ENCODE measurements at regions not wholly inside any gene's neighbourhood (a gene's known extent, or its start where the extent isn't known, plus 50 kb on each side); places are given as distances from the start of the nearest gene placed in this dataset.

DNA sequence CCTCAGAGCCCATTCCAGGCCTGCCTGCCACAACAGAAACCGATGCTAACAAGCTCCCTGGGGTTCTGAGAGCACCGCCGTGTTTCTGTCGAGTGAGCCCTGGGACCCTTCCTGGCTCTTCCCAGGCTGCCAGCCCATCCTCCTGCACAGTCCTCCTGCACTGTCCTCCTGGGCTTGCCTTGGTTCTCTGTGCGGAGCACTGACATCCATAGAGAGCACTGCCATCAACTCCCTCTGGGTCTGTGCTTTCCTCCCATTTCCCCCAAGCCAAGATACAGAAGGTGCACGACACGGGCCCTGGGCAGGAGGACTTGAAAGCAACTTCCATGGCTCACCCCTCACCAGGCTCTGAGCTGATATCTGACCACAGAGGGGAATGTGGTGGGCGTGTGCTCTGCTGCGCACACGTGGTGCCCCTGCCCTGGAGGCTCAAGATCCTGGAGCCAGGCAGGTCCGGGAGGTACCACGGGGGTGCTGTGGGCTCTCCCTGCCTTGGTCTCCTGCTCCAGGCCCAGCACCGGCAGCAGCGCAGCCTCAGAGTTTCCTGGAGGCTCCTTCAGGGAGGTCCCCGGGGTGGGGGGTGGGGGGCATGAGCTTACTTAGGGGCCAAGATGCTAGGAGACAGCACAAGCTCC is 304.2 kb downstream of the BRD1 start:
- RAD21 ChIA-PET (ENCODE audit: low non-redundant PET in 1 of 2, low total read pairs in 2 of 2, uncharacterized antibody in 2 of 2, unreplicated experiment in 2 of 2), result no interaction called here
- CTCF ChIA-PET, result no interaction called here
- intact Hi-C loops (cut with micrococcal nuclease), result no loop called here

More for the DNA sequence above, 304.2 kb downstream of the BRD1 start:
- H3K27ac ChIP-seq (ENCODE audit: low read depth, low read length), result no peak overlapping the region
- no peaks in the 10 kb centered on the region for H3K9me3 ChIP-seq (ENCODE audit: control insufficient read depth in 1 of 2, insufficient read depth in 1 of 2, low read depth in 1 of 2, low read length in 2 of 2)
- H3K4me3 ChIP-seq (replicated peaks in 1 of 2; ENCODE audit: low read depth in 1 of 2, low read length in 2 of 2), result no peak overlapping the region
- no peaks in the 10 kb centered on the region for H3K27me3 ChIP-seq (ENCODE audit: insufficient read depth, low read length)
- no peak overlapping the region for H3K4me2 ChIP-seq (ENCODE audit: low read length)
- ATAC-seq (no peak), DNase-seq (ENCODE audit: low read depth, low spot score) (no peak)
- BruUV-seq (replicated peaks), result no TSS peak
- no peaks in the 10 kb centered on the region for H4K20me1 ChIP-seq (ENCODE audit: insufficient read depth)
- no peak overlapping the region for H2AFZ ChIP-seq (ENCODE audit: low read depth, low read length, poor library complexity, severe bottlenecking)
- TF ChIP-seq EGR1 (IDR thresholded peaks at IDR 0.05; ENCODE audit: low read depth) (no peak), ZNF274 (IDR thresholded peaks at IDR 0.05; ENCODE audit: low read depth, low read length) (no peak), POLR2AphosphoS5 (IDR thresholded peaks at IDR 0.05; ENCODE audit: low read depth, low read length) (no peak), EZH2phosphoT487 (IDR thresholded peaks at IDR 0.05; ENCODE audit: borderline replicate concordance) (no peak), CEBPB (IDR thresholded peaks at IDR 0.05; ENCODE audit: low read depth) (no peak), SP1 (IDR thresholded peaks at IDR 0.05; ENCODE audit: low read depth) (no peak), RAD21 (IDR thresholded peaks at IDR 0.05; ENCODE audit: low read depth) (no peak), JUND (IDR thresholded peaks at IDR 0.05) (no peak), POLR2A (IDR thresholded peaks at IDR 0.05; ENCODE audit: borderline replicate concordance, extremely low read depth, insufficient read depth, insufficient read length) (no peak), YY1 (IDR thresholded peaks at IDR 0.05; ENCODE audit: extremely low read depth, insufficient replicate concordance, low read depth, low read length) (no peak), SRF (IDR thresholded peaks at IDR 0.05; ENCODE audit: low read depth) (no peak), FOSL1 (IDR thresholded peaks at IDR 0.05; ENCODE audit: low read depth) (no peak), ZFX (IDR thresholded peaks at IDR 0.05) (no peak)
- TF ChIP-seq, protein P1, sequence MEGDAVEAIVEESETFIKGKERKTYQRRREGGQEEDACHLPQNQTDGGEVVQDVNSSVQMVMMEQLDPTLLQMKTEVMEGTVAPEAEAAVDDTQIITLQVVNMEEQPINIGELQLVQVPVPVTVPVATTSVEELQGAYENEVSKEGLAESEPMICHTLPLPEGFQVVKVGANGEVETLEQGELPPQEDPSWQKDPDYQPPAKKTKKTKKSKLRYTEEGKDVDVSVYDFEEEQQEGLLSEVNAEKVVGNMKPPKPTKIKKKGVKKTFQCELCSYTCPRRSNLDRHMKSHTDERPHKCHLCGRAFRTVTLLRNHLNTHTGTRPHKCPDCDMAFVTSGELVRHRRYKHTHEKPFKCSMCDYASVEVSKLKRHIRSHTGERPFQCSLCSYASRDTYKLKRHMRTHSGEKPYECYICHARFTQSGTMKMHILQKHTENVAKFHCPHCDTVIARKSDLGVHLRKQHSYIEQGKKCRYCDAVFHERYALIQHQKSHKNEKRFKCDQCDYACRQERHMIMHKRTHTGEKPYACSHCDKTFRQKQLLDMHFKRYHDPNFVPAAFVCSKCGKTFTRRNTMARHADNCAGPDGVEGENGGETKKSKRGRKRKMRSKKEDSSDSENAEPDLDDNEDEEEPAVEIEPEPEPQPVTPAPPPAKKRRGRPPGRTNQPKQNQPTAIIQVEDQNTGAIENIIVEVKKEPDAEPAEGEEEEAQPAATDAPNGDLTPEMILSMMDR (IDR thresholded peaks at IDR 0.05 in 2 of 3, conservative IDR thresholded peaks at IDR 0.05 in 1 of 3; ENCODE audit: borderline replicate concordance in 1 of 3, insufficient read depth in 1 of 3, low read depth in 2 of 3, low read length in 2 of 3), result no peak
- TF ChIP-seq, protein P2, sequence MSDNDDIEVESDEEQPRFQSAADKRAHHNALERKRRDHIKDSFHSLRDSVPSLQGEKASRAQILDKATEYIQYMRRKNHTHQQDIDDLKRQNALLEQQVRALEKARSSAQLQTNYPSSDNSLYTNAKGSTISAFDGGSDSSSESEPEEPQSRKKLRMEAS (IDR thresholded peaks at IDR 0.05), result no peak
- TF ChIP-seq, protein P3, sequence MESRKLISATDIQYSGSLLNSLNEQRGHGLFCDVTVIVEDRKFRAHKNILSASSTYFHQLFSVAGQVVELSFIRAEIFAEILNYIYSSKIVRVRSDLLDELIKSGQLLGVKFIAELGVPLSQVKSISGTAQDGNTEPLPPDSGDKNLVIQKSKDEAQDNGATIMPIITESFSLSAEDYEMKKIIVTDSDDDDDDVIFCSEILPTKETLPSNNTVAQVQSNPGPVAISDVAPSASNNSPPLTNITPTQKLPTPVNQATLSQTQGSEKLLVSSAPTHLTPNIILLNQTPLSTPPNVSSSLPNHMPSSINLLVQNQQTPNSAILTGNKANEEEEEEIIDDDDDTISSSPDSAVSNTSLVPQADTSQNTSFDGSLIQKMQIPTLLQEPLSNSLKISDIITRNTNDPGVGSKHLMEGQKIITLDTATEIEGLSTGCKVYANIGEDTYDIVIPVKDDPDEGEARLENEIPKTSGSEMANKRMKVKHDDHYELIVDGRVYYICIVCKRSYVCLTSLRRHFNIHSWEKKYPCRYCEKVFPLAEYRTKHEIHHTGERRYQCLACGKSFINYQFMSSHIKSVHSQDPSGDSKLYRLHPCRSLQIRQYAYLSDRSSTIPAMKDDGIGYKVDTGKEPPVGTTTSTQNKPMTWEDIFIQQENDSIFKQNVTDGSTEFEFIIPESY (IDR thresholded peaks at IDR 0.05; ENCODE audit: extremely low read depth, insufficient replicate concordance, low read length), result no peak
- TF ChIP-seq, protein P4, sequence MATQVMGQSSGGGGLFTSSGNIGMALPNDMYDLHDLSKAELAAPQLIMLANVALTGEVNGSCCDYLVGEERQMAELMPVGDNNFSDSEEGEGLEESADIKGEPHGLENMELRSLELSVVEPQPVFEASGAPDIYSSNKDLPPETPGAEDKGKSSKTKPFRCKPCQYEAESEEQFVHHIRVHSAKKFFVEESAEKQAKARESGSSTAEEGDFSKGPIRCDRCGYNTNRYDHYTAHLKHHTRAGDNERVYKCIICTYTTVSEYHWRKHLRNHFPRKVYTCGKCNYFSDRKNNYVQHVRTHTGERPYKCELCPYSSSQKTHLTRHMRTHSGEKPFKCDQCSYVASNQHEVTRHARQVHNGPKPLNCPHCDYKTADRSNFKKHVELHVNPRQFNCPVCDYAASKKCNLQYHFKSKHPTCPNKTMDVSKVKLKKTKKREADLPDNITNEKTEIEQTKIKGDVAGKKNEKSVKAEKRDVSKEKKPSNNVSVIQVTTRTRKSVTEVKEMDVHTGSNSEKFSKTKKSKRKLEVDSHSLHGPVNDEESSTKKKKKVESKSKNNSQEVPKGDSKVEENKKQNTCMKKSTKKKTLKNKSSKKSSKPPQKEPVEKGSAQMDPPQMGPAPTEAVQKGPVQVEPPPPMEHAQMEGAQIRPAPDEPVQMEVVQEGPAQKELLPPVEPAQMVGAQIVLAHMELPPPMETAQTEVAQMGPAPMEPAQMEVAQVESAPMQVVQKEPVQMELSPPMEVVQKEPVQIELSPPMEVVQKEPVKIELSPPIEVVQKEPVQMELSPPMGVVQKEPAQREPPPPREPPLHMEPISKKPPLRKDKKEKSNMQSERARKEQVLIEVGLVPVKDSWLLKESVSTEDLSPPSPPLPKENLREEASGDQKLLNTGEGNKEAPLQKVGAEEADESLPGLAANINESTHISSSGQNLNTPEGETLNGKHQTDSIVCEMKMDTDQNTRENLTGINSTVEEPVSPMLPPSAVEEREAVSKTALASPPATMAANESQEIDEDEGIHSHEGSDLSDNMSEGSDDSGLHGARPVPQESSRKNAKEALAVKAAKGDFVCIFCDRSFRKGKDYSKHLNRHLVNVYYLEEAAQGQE (IDR thresholded peaks at IDR 0.05; ENCODE audit: low read depth), result no peak
- no peak overlapping the region for H3K9ac ChIP-seq (ENCODE audit: low read length)
- H3K36me3 ChIP-seq (ENCODE audit: control insufficient read depth in 1 of 2, insufficient read depth in 2 of 2, low read length in 2 of 2), result no peaks in the 10 kb centered on the region; a peak in 1 of 4 replicates
- no peaks in the 10 kb centered on the region for H3K4me1 ChIP-seq (ENCODE audit: control insufficient read depth in 1 of 2, insufficient read depth in 2 of 2, low read length in 2 of 2)
- no peaks in the 10 kb centered on the region for H3K9me2 ChIP-seq (ENCODE audit: insufficient read depth)
- H3K79me2 ChIP-seq (ENCODE audit: insufficient read depth, low read length), result no peaks in the 10 kb centered on the region
- POLR2A ChIA-PET, result no interaction called here
